GM23248 (cell line): ENCODE measurements at regions not wholly inside any gene's neighbourhood (a gene's known extent, or its start where the extent isn't known, plus 50 kb on each side); places are given as distances from the start of the nearest gene placed in this dataset.

ENCODE experiments used
- DNase-seq: peaks from one replicate; pipeline ENCODE4 v3.0.0-alpha.2; 2015
- H2AFZ ChIP-seq: fragments of 200-600 bp; sonication (generic); 2 replicates; pipeline ENCODE4 v1.6.1; 2016; ENCODE audit warnings: antibody characterized with exemption
- H3F3A ChIP-seq: fragments of 200-600 bp; sonication (generic); 2 replicates; pipeline ENCODE4 v1.6.1; 2016; ENCODE audit warnings: mild to moderate bottlenecking, antibody characterized with exemption, mixed run types; ENCODE audit not compliant: insufficient read depth
- H3K27ac ChIP-seq: fragments of 200-600 bp; sonication (generic); 2 replicates; pipeline ENCODE4 v1.5.1; 2016; ENCODE audit warnings: mild to moderate bottlenecking
- H3K27me3 ChIP-seq: fragments of 200-600 bp; sonication (generic); replicated peaks from 2 replicates; pipeline ENCODE4 v1.6.1; 2016; ENCODE audit warnings: mild to moderate bottlenecking; ENCODE audit not compliant: insufficient read depth
- H3K36me3 ChIP-seq: fragments of 200-600 bp; sonication (generic); 2 replicates; pipeline ENCODE4 v1.6.1; 2016; ENCODE audit warnings: low read depth, mild to moderate bottlenecking
- H3K4me1 ChIP-seq: fragments of 200-600 bp; sonication (generic); 2 replicates; pipeline ENCODE4 v1.6.1; 2016; ENCODE audit warnings: mild to moderate bottlenecking; ENCODE audit not compliant: insufficient read depth
- H3K4me2 ChIP-seq: fragments of 200-600 bp; sonication (generic); one replicate; pipeline ENCODE4 v1.6.1; 2016; ENCODE audit warnings: mild to moderate bottlenecking; ENCODE audit not compliant: unreplicated experiment
- H3K4me3 ChIP-seq: fragments of 200-600 bp; sonication (generic); 2 replicates; pipeline ENCODE4 v1.5.1; 2016; ENCODE audit warnings: mild to moderate bottlenecking
- H3K79me2 ChIP-seq: fragments of 200-600 bp; sonication (generic); 2 replicates; pipeline ENCODE4 v1.6.1; 2016; ENCODE audit warnings: mild to moderate bottlenecking; ENCODE audit not compliant: insufficient read depth
- H3K9ac ChIP-seq: fragments of 200-600 bp; sonication (generic); 2 replicates; pipeline ENCODE4 v1.6.1; 2016; ENCODE audit warnings: mild to moderate bottlenecking
- H3K9me2 ChIP-seq: fragments of 200-600 bp; sonication (generic); 2 replicates; pipeline ENCODE4 v1.6.1; 2016; ENCODE audit warnings: mixed run types, mild to moderate bottlenecking, moderate library complexity; ENCODE audit not compliant: insufficient read depth
- H3K9me3 ChIP-seq: fragments of 200-600 bp; sonication (generic); one replicate; pipeline ENCODE4 v1.6.1; 2017; ENCODE audit warnings: low read depth
- H4K20me1 ChIP-seq: fragments of 200-600 bp; sonication (generic); 2 replicates; pipeline ENCODE4 v1.6.0; 2016; ENCODE audit not compliant: insufficient read depth
- EZH2 ChIP-seq: fragments of 200-600 bp; sonication (generic); IDR thresholded peaks from 2 replicates; pipeline ENCODE4 v1.6.1; 2018; ENCODE audit warnings: antibody characterized with exemption, mild to moderate bottlenecking; ENCODE audit not compliant: insufficient read depth, poor library complexity, severe bottlenecking
- EZH2phosphoT487 ChIP-seq: fragments of 200-600 bp; sonication (generic); IDR thresholded peaks from 2 replicates; pipeline ENCODE4 v1.6.1; 2018; ENCODE audit warnings: antibody characterized with exemption, moderate library complexity, mild to moderate bottlenecking, low read depth; ENCODE audit not compliant: insufficient read depth
- WGBS, 2 experiments: methylation state at CpG; one replicate each; pipeline ENCODE4 v1.1.6; 2015 to 2017; ENCODE audit warnings: low lambda C conversion rate in 2 of 2, low coverage in 1 of 2; ENCODE audit errors: missing lambda C conversion rate in 2 of 2; 5-methylcytosine and 5-hydroxymethylcytosine counted together
- in situ Hi-C: fragments of 300-500 bp; cut with MboI; formaldehyde crosslinking; loops from 2 replicates; pipeline ENCODE4 v1.15.0; 2020

GRCh38 chr13:22979952-22980351 lies 200.8 kb upstream of the SGCG start:
- Histone ChIP-seq H3K4me2 (no peak overlapping the region), H3F3A (no peaks in the 10 kb centered on the region), H2AFZ (no peak overlapping the region), H3K9me3 (no peaks in the 10 kb centered on the region), H3K4me3 (no peak overlapping the region), H3K79me2 (no peaks in the 10 kb centered on the region), H3K36me3 (no peaks in the 10 kb centered on the region), H3K4me1 (no peaks in the 10 kb centered on the region), H3K9ac (no peak overlapping the region), H3K9me2 (no peaks in the 10 kb centered on the region), H3K27me3 (no peaks in the 10 kb centered on the region), H3K27ac (no peak overlapping the region), H4K20me1 (no peaks in the 10 kb centered on the region)
- TF ChIP-seq EZH2 = no peak
- no peak for TF ChIP-seq EZH2phosphoT487
- no peak for DNase-seq
- in situ Hi-C loops = no loop called here
- WGBS, 2 experiments = 47 to 62% methylated on average over 3 of the region's 3 CpGs

- Histone ChIP-seq H3K27me3 (no peaks in the 10 kb centered on the region), H3K4me1 (no peaks in the 10 kb centered on the region), H3K79me2 (no peaks in the 10 kb centered on the region), H3K9me2 (no peaks in the 10 kb centered on the region), H4K20me1 (no peaks in the 10 kb centered on the region), H3K9me3 (no peaks in the 10 kb centered on the region), H2AFZ (no peak overlapping the region), H3K27ac (no peak overlapping the region), H3K9ac (no peak overlapping the region), H3K36me3 (no peaks in the 10 kb centered on the region), H3K4me3 (no peak overlapping the region), H3F3A (no peaks in the 10 kb centered on the region), H3K4me2 (no peak overlapping the region)
- no peak for DNase-seq
- no peak for TF ChIP-seq EZH2phosphoT487
- TF ChIP-seq EZH2 = no peak
- in situ Hi-C loops = no loop called here
- WGBS, 2 experiments = 33 to 44% methylated on average over 2 of the region's 2 CpGs
These were observed 199.8 kb upstream of the SGCG start for GRCh38 chr13:22980936-22981335.

DNA sequence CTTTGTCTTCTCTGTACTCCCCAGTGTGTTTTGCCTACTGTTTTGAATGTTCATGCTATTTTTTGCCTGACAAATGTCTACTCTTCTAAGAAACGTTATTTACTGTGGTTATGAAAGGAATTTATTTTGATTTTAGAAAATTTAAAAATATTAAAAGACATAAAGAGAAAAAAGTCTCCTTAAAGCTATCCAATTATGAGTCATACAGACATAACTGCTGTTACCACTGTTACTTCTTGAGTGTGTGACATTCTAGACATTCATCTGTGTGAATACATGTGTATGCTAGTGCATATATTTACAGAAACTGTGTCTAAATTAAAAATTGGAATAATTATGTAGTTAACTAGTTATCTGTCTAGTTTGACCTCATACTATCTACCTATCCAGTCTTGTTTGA lies 187.6 kb upstream of the SGCG start:
- DNase-seq = no peak
- WGBS, 2 experiments = 0 to 3% methylated on average over 1 of the region's 1 CpG
- Histone ChIP-seq H3F3A (no peaks in the 10 kb centered on the region), H3K27me3 (no peaks in the 10 kb centered on the region), H4K20me1 (no peaks in the 10 kb centered on the region), H3K79me2 (no peaks in the 10 kb centered on the region), H3K4me1 (no peaks in the 10 kb centered on the region), H3K9me3 (no peaks in the 10 kb centered on the region), H3K4me3 (no peak overlapping the region), H3K9ac (no peak overlapping the region), H3K9me2 (no peaks in the 10 kb centered on the region), H3K27ac (no peak overlapping the region), H3K4me2 (no peak overlapping the region), H2AFZ (no peak overlapping the region), H3K36me3 (no peaks in the 10 kb centered on the region)
- in situ Hi-C loops = no loop called here
- TF ChIP-seq EZH2phosphoT487 (no peak), EZH2 (no peak)

DNA sequence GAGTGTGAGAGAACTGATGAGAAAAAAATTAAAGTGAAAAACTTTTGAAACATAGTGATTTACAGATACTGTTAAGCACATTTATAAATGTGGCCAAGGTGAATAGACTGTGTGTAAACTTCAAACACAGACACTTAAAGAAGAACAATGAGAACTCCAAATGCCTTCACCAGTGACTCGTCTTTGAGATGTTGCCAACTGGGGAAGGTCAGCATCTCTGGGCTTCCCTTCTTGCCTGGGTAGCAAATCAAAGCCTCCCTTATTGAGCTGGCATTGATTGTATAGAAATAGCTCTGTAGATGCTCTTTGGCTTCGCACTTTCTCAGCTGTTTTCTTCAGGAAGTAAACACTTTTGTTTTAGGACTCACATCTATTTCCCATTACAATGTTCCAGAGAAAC lies 177.3 kb upstream of the SGCG start:
- no peaks in the 10 kb centered on the region for H3K9me2 ChIP-seq
- 57 to 76% methylated on average over 2 of the region's 2 CpGs for WGBS, 2 experiments
- H3K4me1 ChIP-seq = no peaks in the 10 kb centered on the region
- no peaks in the 10 kb centered on the region for H3K9me3 ChIP-seq
- H3K4me3 ChIP-seq = no peak overlapping the region
- no peak overlapping the region for H3K9ac ChIP-seq
- H4K20me1 ChIP-seq = no peaks in the 10 kb centered on the region
- no peak overlapping the region for H3K4me2 ChIP-seq
- TF ChIP-seq EZH2 (no peak), EZH2phosphoT487 (no peak)
- H2AFZ ChIP-seq = no peak overlapping the region
- no peaks in the 10 kb centered on the region for H3F3A ChIP-seq
- H3K36me3 ChIP-seq = no peaks in the 10 kb centered on the region
- H3K79me2 ChIP-seq = no peaks in the 10 kb centered on the region
- H3K27ac ChIP-seq = no peak overlapping the region
- in situ Hi-C loops = no loop called here
- DNase-seq = no peak
- H3K27me3 ChIP-seq = no peaks in the 10 kb centered on the region

DNA sequence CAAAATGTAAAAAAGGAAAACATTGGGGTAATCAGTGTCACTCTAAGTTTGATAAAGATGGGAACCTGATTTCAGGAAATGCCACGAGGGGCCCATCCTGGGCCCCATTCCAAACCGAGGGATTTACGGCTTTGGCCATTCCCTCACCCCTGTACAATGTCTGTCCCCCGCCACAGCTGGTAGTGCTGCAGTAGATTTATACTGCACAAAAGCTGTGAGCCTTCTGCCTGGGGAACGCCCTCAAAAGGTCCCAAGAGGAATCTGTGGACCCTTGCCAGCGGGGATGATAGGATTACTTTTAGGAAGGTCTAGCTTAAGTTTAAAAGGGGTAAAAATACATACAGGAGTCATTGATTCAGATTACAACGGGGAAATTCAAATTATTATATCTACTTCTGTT lies 173.4 kb upstream of the SGCG start:
- H3K27me3 ChIP-seq = no peaks in the 10 kb centered on the region
- H3F3A ChIP-seq = no peaks in the 10 kb centered on the region
- H3K36me3 ChIP-seq = no peaks in the 10 kb centered on the region
- DNase-seq = no peak
- H3K9me2 ChIP-seq = no peaks in the 10 kb centered on the region
- no peak overlapping the region for H3K27ac ChIP-seq
- no peaks in the 10 kb centered on the region for H3K9me3 ChIP-seq
- no peaks in the 10 kb centered on the region for H4K20me1 ChIP-seq
- 9 to 12% methylated on average over 7 of the region's 7 CpGs for WGBS, 2 experiments
- H3K79me2 ChIP-seq = no peaks in the 10 kb centered on the region
- in situ Hi-C loops = no loop called here
- no peaks in the 10 kb centered on the region for H3K4me1 ChIP-seq
- no peak overlapping the region for H3K9ac ChIP-seq
- H3K4me3 ChIP-seq = no peak overlapping the region
- H2AFZ ChIP-seq = no peak overlapping the region
- no peak for TF ChIP-seq EZH2
- TF ChIP-seq EZH2phosphoT487 = no peak
- no peak overlapping the region for H3K4me2 ChIP-seq
